RWPE2 (cell line): ENCODE measurements at regions not wholly inside any gene's neighbourhood (a gene's known extent, or its start where the extent isn't known, plus 50 kb on each side); places are given as distances from the start of the nearest gene placed in this dataset.

ENCODE experiments used
- ATAC-seq: fragments of 200-7000 bp; cut with Tn5 transposase; 3 replicates; pipeline ENCODE4 v1.9.1; 2021; ENCODE audit warnings: low read depth
- DNase-seq: peaks from one replicate; pipeline ENCODE4 v3.0.0-alpha.2; 2020; ENCODE audit warnings: low spot score
- H3K27ac ChIP-seq: fragments of 450-650 bp; 2 replicates; pipeline ENCODE4 v1.5.1; 2017; ENCODE audit warnings: mild to moderate bottlenecking; ENCODE audit not compliant: poor library complexity, severe bottlenecking
- H3K27me3 ChIP-seq: fragments of 250-450 bp; sonication (Bioruptor Pico); 2 replicates; pipeline ENCODE4 v1.5.1; 2021; ENCODE audit warnings: mild to moderate bottlenecking, moderate library complexity; ENCODE audit not compliant: insufficient read depth, poor library complexity, severe bottlenecking
- H3K36me3 ChIP-seq: fragments of 250-450 bp; sonication (Bioruptor Pico); 2 replicates; pipeline ENCODE4 v1.5.1; 2020; ENCODE audit warnings: low read depth, mild to moderate bottlenecking, moderate library complexity
- H3K4me1 ChIP-seq: fragments of 250-450 bp; sonication (Bioruptor Pico); 2 replicates; pipeline ENCODE4 v1.5.1; 2021; ENCODE audit warnings: mild to moderate bottlenecking, moderate library complexity; ENCODE audit not compliant: insufficient read depth, poor library complexity, severe bottlenecking
- H3K4me3 ChIP-seq: fragments of 250-450 bp; sonication (Bioruptor Pico); 2 replicates; pipeline ENCODE4 v1.5.1; 2021; ENCODE audit warnings: mild to moderate bottlenecking, moderate library complexity; ENCODE audit not compliant: severe bottlenecking
- H3K9me3 ChIP-seq: fragments of 250-450 bp; sonication (Bioruptor Pico); 2 replicates; pipeline ENCODE4 v1.5.1; 2021; ENCODE audit warnings: mild to moderate bottlenecking, moderate library complexity; ENCODE audit not compliant: severe bottlenecking
- CTCF ChIP-seq: fragments of 450-650 bp; IDR thresholded peaks from one replicate; pipeline ENCODE4 v1.5.1; 2017; ENCODE audit warnings: mild to moderate bottlenecking, moderate library complexity; ENCODE audit not compliant: poor library complexity, severe bottlenecking

- Histone ChIP-seq H3K27me3 (peaks cover 10% of the 10 kb centered on the region), H3K4me3 (no peak overlapping the region), H3K27ac (no peak overlapping the region), H3K36me3 (no peaks in the 10 kb centered on the region), H3K9me3 (no peaks in the 10 kb centered on the region), H3K4me1 (no peaks in the 10 kb centered on the region)
- no peak for TF ChIP-seq CTCF
- ATAC-seq (no peak), DNase-seq (no peak)
Measured at GRCh38 chr2:56753182-56753581, 569.4 kb downstream of the CCDC85A start.

GRCh38 chr2:56754066-56754615 is 570.4 kb downstream of the CCDC85A start:
- DNase-seq (no peak), ATAC-seq (no peak)
- no peaks in the 10 kb centered on the region for H3K9me3 ChIP-seq
- no peak for TF ChIP-seq CTCF
- no peak overlapping the region for H3K27ac ChIP-seq
- H3K4me3 ChIP-seq = no peak overlapping the region
- no peaks in the 10 kb centered on the region for H3K36me3 ChIP-seq
- no peaks in the 10 kb centered on the region for H3K4me1 ChIP-seq
- peaks cover 10% of the 10 kb centered on the region for H3K27me3 ChIP-seq

DNA sequence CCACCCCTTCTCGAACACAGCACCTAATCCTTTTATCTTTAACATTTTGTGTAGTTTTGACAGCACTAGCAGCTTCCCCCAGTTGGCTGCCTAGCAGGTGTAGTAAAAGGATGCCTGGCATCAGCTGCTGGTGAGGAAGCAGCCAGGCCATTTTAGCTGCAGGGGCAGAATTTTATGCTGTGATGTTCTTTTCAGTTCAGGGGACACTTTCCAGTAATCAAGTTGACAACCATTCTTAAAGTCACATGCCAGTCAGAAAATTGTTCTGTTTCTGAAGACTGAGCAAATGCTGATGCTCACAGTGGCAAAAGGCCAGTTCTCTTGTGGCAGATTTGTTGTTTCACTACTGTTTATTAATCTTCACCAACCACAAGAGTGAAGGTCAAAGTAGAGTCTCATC is 570.8 kb downstream of the CCDC85A start:
- no peaks in the 10 kb centered on the region for H3K9me3 ChIP-seq
- no peaks in the 10 kb centered on the region for H3K4me1 ChIP-seq
- H3K4me3 ChIP-seq = no peak overlapping the region
- TF ChIP-seq CTCF = no peak
- H3K36me3 ChIP-seq = no peaks in the 10 kb centered on the region
- DNase-seq = no peak
- H3K27me3 ChIP-seq = peaks cover 10% of the 10 kb centered on the region
- ATAC-seq = no peak
- no peak overlapping the region for H3K27ac ChIP-seq

DNA sequence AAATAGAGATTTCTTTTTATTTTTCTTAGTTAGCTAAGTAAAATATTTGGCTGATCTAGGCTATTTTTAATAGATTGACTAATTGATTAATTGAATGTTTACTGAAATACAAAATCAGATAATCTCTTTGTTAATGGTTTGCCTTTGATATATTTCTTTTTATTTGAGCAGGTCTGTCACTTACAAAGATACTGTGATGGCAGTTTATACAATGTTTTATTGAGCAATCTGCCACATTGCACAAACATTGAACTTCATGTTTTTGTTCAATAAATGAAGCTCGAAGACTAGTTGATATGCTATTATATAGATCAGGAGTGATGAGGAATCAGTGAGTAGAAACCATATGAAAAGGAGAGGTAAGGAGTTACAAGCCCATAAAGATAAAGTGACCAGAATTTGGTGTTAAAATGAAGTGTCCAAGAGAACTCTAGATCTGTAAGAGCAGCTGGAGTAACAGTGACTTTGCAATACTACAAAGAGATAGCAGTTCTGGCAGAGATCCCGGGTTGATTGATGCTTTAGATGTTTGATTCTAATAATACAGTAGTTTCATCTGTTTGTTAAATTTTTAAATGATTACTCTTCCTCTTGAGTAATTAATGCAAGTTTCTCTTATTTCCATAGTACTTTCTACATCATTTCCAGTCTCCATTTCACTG is 574.2 kb downstream of the CCDC85A start:
- DNase-seq (no peak), ATAC-seq (no peak)
- Histone ChIP-seq H3K27me3 (peaks cover 6% of the 10 kb centered on the region), H3K36me3 (no peaks in the 10 kb centered on the region), H3K4me1 (no peaks in the 10 kb centered on the region), H3K9me3 (no peaks in the 10 kb centered on the region), H3K27ac (no peak overlapping the region), H3K4me3 (no peak overlapping the region)
- TF ChIP-seq CTCF = no peak

- Histone ChIP-seq H3K4me3 (no peak overlapping the region), H3K36me3 (no peaks in the 10 kb centered on the region)
Measured at GRCh38 chr2:56763683-56764082, 579.9 kb downstream of the CCDC85A start.

More at GRCh38 chr2:56763683-56764082, 579.9 kb downstream of the CCDC85A start:
- Histone ChIP-seq H3K9me3 (no peaks in the 10 kb centered on the region), H3K27me3 (no peaks in the 10 kb centered on the region), H3K4me1 (no peaks in the 10 kb centered on the region), H3K27ac (no peak overlapping the region)
- DNase-seq = no peak
- TF ChIP-seq CTCF = no peak
- ATAC-seq = no peak
